CD14-positive monocyte (primary cell): ENCODE measurements at regions not wholly inside any gene's neighbourhood (a gene's known extent, or its start where the extent isn't known, plus 50 kb on each side); places are given as distances from the start of the nearest gene placed in this dataset.

Source experiments
- DNase-seq, 3 donors: peaks; one replicate each; pipeline ENCODE4 v3.0.0-alpha.2; 2011 to 2022
- H2AFZ ChIP-seq: 2 replicates; pipeline ENCODE4 v1.6.0; 2012; ENCODE audit warnings: mild to moderate bottlenecking, low read depth, low read length, inconsistent platforms; ENCODE audit not compliant: insufficient read depth, poor library complexity, severe bottlenecking
- H3K27ac ChIP-seq, 2 donors: 1 replicate in 1 of 2; 2 replicates in 1 of 2; pipeline ENCODE4 v1.5.1; 2012 to 2013; ENCODE audit warnings: low read length in 2 of 2, control low read depth in 1 of 2, inconsistent platforms in 1 of 2, low read depth in 1 of 2, mild to moderate bottlenecking in 1 of 2
- H3K27me3 ChIP-seq, 2 donors: one replicate each; pipeline versions ENCODE4 v1.6.0 to v1.6.1; 2011 to 2013; ENCODE audit warnings: low read length in 2 of 2; ENCODE audit not compliant: control insufficient read depth in 2 of 2, insufficient read depth in 2 of 2
- H3K36me3 ChIP-seq, 2 donors: replicated peaks in 1 of 2; 1 replicate in 1 of 2; 2 replicates in 1 of 2; pipeline versions ENCODE4 v1.5.1 to v1.6.1; 2012 to 2013; ENCODE audit warnings: low read length in 2 of 2, control low read depth in 1 of 2, inconsistent platforms in 1 of 2, mild to moderate bottlenecking in 1 of 2; ENCODE audit not compliant: insufficient read depth in 2 of 2, control insufficient read depth in 1 of 2
- H3K4me1 ChIP-seq, 2 donors: 1 replicate in 1 of 2; 2 replicates in 1 of 2; pipeline versions ENCODE4 v1.5.1 to v1.6.1; 2012 to 2013; ENCODE audit warnings: low read length in 2 of 2, control low read depth in 1 of 2, inconsistent platforms in 1 of 2, mild to moderate bottlenecking in 1 of 2, moderate library complexity in 1 of 2; ENCODE audit not compliant: insufficient read depth in 2 of 2, control insufficient read depth in 1 of 2
- H3K4me2 ChIP-seq: replicated peaks from 2 replicates; pipeline ENCODE3; 2012; ENCODE audit warnings: low read length, moderate library complexity, mild to moderate bottlenecking; ENCODE audit not compliant: poor library complexity, severe bottlenecking; ENCODE audit errors: extremely low read depth
- H3K4me3 ChIP-seq, 3 experiments: fragments of 200-600 bp in 1 of 3; sonication (generic) in 1 of 3; replicated peaks in 1 of 3; 1 replicate in 2 of 3; 2 replicates in 1 of 3; pipeline ENCODE4 v1.5.1; 2011 to 2013; ENCODE audit warnings: low read length in 3 of 3, mild to moderate bottlenecking in 3 of 3, control low read depth in 2 of 3, low read depth in 2 of 3, inconsistent platforms in 1 of 3, moderate library complexity in 1 of 3
- H3K79me2 ChIP-seq: 2 replicates; pipeline ENCODE4 v1.6.0; 2012; ENCODE audit warnings: mild to moderate bottlenecking, control low read depth, inconsistent platforms, low read length, moderate library complexity; ENCODE audit not compliant: insufficient read depth
- H3K9ac ChIP-seq: 2 replicates; pipeline ENCODE4 v1.6.0; 2017; ENCODE audit warnings: low read length, mild to moderate bottlenecking; ENCODE audit not compliant: insufficient read depth, poor library complexity, severe bottlenecking
- H3K9me3 ChIP-seq, 2 donors: replicated peaks in 1 of 2; 1 replicate in 1 of 2; 2 replicates in 1 of 2; pipeline versions ENCODE4 v1.5.1 to v1.6.1; 2012 to 2013; ENCODE audit warnings: low read length in 2 of 2, control low read depth in 1 of 2; ENCODE audit not compliant: control insufficient read depth in 1 of 2, insufficient read depth in 1 of 2
- H4K20me1 ChIP-seq: 2 replicates; pipeline ENCODE4 v1.6.0; 2012; ENCODE audit warnings: mild to moderate bottlenecking, low read length, control low read depth, moderate library complexity; ENCODE audit not compliant: insufficient read depth
- H3K27ac Mint-ChIP-seq, 7 donors: one replicate each; pipeline ENCODE4 v1.8.0; 2020; ENCODE audit warnings: mild to moderate bottlenecking in 7 of 7, mixed read lengths in 7 of 7, moderate library complexity in 6 of 7, inconsistent platforms in 2 of 7
- H3K27me3 Mint-ChIP-seq, 3 donors: one replicate each; pipeline ENCODE4 v1.8.0; 2021 to 2022; ENCODE audit warnings: low read depth in 3 of 3, mild to moderate bottlenecking in 3 of 3, mixed read lengths in 3 of 3, moderate library complexity in 3 of 3, inconsistent platforms in 1 of 3
- H3K36me3 Mint-ChIP-seq, 2 donors: one replicate each; pipeline ENCODE4 v1.8.0; 2020; ENCODE audit warnings: mixed read lengths in 2 of 2, inconsistent platforms in 1 of 2, mild to moderate bottlenecking in 1 of 2
- H3K4me1 Mint-ChIP-seq: one replicate; pipeline ENCODE4 v1.8.0; 2020; ENCODE audit warnings: mild to moderate bottlenecking, mixed read lengths
- H3K4me3 Mint-ChIP-seq, 2 donors: one replicate each; pipeline ENCODE4 v1.8.0; 2020; ENCODE audit warnings: mild to moderate bottlenecking in 2 of 2, mixed read lengths in 2 of 2, moderate library complexity in 1 of 2
- H3K9me3 Mint-ChIP-seq, 7 donors: one replicate each; pipeline ENCODE4 v1.8.0; 2020 to 2022; ENCODE audit warnings: mixed read lengths in 7 of 7, mild to moderate bottlenecking in 6 of 7, moderate library complexity in 6 of 7, inconsistent platforms in 2 of 7
- WGBS: methylation state at CpG from one replicate; pipeline ENCODE4 v1.1.5; 2013; ENCODE audit warnings: missing lambda C conversion rate; ENCODE audit not compliant: insufficient coverage; 5-methylcytosine and 5-hydroxymethylcytosine counted together
- intact Hi-C, 2 donors: fragments of 100-400 bp; cut with micrococcal nuclease; formaldehyde crosslinking; loops; one replicate each; pipeline versions ENCODE4 v1.15.0 to v1.15.1; 2023
- TF ChIP-seq, protein P1 (sequence below): fragments of 200-600 bp; IDR thresholded peaks from one replicate; pipeline ENCODE4 v1.8.0; 2022; ENCODE audit warnings: antibody characterized with exemption, mild to moderate bottlenecking

DNA sequence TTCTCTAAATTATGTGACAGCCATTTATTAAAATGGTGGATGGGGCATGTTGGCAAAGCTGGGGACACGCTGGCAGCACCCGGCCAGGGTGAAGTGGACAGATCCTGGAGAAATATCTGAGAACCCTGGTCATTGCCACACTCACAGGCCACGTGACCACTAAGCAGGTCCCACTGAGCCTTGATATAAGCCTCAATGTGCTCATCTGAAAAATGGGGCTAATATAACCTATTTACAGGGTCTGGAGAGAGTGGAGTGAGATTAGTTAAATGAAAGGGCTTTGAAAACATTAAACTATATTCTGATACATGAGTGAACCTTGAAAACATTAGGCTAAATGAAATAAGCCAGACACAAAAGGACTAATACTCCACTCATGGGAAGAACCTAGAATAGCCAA, 108.9 kb downstream of the RBFOX3 start:
- H3K36me3 Mint-ChIP-seq: no peaks in the 10 kb centered on the region
- Histone ChIP-seq H3K4me1 (no peaks in the 10 kb centered on the region), H3K4me2 (no peak overlapping the region), H4K20me1 (no peaks in the 10 kb centered on the region), H3K4me3 (no peak overlapping the region), H3K79me2 (no peaks in the 10 kb centered on the region), H3K27ac (no peak overlapping the region), H3K36me3 (no peaks in the 10 kb centered on the region), H3K9me3 (no peaks in the 10 kb centered on the region), H3K27me3 (no peaks in the 10 kb centered on the region), H2AFZ (no peak overlapping the region), H3K9ac (no peak overlapping the region)
- no peak overlapping the region for H3K27ac Mint-ChIP-seq
- no peak overlapping the region for H3K4me3 Mint-ChIP-seq
- DNase-seq: no peak
- H3K4me1 Mint-ChIP-seq: peaks cover 3% of the 10 kb centered on the region
- H3K27me3 Mint-ChIP-seq: peaks cover 5 to 8% (median 6%) of the 10 kb centered on the region in 3 donors
- H3K9me3 Mint-ChIP-seq: peaks cover 0 to 3% (median 0%) of the 10 kb centered on the region in 7 donors
- no CpG with 5 or more reads among the region's 3 CpGs for WGBS
- TF ChIP-seq, protein P1, sequence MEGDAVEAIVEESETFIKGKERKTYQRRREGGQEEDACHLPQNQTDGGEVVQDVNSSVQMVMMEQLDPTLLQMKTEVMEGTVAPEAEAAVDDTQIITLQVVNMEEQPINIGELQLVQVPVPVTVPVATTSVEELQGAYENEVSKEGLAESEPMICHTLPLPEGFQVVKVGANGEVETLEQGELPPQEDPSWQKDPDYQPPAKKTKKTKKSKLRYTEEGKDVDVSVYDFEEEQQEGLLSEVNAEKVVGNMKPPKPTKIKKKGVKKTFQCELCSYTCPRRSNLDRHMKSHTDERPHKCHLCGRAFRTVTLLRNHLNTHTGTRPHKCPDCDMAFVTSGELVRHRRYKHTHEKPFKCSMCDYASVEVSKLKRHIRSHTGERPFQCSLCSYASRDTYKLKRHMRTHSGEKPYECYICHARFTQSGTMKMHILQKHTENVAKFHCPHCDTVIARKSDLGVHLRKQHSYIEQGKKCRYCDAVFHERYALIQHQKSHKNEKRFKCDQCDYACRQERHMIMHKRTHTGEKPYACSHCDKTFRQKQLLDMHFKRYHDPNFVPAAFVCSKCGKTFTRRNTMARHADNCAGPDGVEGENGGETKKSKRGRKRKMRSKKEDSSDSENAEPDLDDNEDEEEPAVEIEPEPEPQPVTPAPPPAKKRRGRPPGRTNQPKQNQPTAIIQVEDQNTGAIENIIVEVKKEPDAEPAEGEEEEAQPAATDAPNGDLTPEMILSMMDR: no peak
- intact Hi-C loops: no loop called here

DNA sequence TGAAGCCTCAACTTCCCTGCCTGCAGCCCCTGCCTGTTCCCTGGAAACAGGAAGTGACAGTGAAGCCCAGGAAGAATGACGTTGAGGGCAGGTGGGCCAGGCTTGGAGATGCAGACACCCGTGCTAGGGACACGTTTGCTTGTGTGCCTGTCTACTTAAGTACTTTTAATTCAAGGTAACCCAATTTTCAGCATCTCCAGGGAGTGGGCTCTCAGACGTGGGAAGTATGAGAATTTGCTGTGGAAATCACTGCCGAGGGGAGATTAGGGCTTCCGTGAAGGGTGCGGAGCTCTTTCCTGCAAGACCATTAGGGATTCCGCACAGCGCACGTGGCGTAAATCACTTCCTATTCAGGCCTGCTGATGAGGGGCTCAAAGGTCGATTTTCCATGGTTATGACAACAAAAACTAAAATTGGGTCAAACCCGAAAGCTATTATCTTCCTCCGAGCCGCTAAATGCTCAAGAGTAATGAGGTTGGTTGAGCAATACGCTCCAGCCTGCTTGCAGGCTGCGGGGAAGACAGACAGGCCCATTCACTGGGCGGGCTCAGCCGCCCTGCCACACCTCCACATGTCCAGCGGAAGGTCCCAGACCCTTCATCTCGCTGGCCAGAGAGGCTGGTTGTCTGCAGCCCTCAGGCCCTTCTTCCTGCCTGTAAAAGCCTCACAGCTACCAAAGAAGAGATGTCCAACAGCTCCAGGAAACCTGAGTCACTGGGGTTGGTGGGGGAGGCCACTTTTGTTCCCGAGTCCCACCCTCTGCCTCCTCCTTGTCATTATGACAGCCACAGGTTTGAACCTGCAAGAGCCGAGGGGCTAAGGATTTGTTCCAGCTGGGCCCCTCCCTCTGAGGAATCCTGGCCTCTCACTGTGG, 109.9 kb downstream of the RBFOX3 start:
- Mint-ChIP-seq H3K36me3 (no peaks in the 10 kb centered on the region), H3K4me1 (peaks cover 3% of the 10 kb centered on the region), H3K4me3 (no peak overlapping the region), H3K27ac (no peak overlapping the region), H3K9me3 (peaks cover 0 to 3% (median 0%) of the 10 kb centered on the region in 7 donors), H3K27me3 (peaks cover 3 to 8% (median 5%) of the 10 kb centered on the region in 3 donors)
- Histone ChIP-seq H3K9me3 (no peaks in the 10 kb centered on the region), H3K27ac (no peak overlapping the region), H3K79me2 (no peaks in the 10 kb centered on the region), H3K27me3 (no peaks in the 10 kb centered on the region), H4K20me1 (no peaks in the 10 kb centered on the region), H2AFZ (no peak overlapping the region), H3K4me2 (no peak overlapping the region), H3K4me1 (no peaks in the 10 kb centered on the region), H3K36me3 (no peaks in the 10 kb centered on the region), H3K4me3 (no peak overlapping the region), H3K9ac (no peak overlapping the region)
- intact Hi-C loops: no loop called here
- DNase-seq: no peak
- 39% methylated on average over 7 of the region's 23 CpGs for WGBS
- TF ChIP-seq, protein P1: no peak
